K562 (cell line): ENCODE measurements at regions not wholly inside any gene's neighbourhood (a gene's known extent, or its start where the extent isn't known, plus 50 kb on each side); places are given as distances from the start of the nearest gene placed in this dataset.

Experiments used
- ATAC-seq: fragments of 200-7000 bp; cut with Tn5 transposase; 3 replicates; pipeline ENCODE4 v1.9.1; 2020; ENCODE audit warnings: moderate library complexity
- BruUV-seq: library from RNA; stranded (reverse); fragments of 400-500 nt; replicated peaks from 2 replicates; lab custom pipeline; 2021; lab: Mats Ljungman, UMichigan
- CTCF ChIA-PET: fragments of 300-600 bp; formaldehyde crosslinking; extraction: SDS; loops from one replicate; lab custom pipeline; 2021; ENCODE audit warnings: low intra/inter-chr PET ratio; lab: Yijun Ruan, JAX
- POLR2A ChIA-PET: fragments of 300-600, 350-650 bp; sonication (Branson Sonifier 250); formaldehyde crosslinking; extraction: SDS; loops from one replicate; lab custom pipeline; 2021; ENCODE audit warnings: antibody characterized with exemption, inconsistent platforms; lab: Yijun Ruan, JAX
- DNase-seq, 4 experiments: peaks; one replicate each; pipeline versions ENCODE4 v3.0.0 to v3.0.0-alpha.2; 2011 to 2018; ENCODE audit warnings: low spot score in 3 of 4, mixed read lengths in 3 of 4; ENCODE audit errors: extremely low read depth in 1 of 4
- FAIRE-seq: peaks from 2 replicates; lab custom pipeline; 2011; peaks lifted over from hg19 to GRCh38; lab: Jason Lieb, UNC
- H2AFZ ChIP-seq: 2 replicates; pipeline ENCODE4 v1.6.0; 2011; ENCODE audit warnings: low read depth, low read length, control low read depth, inconsistent platforms
- H3K27ac ChIP-seq: fragments of 200-600 bp; 3 replicates; pipeline ENCODE4 v1.8.0; 2011; ENCODE audit warnings: low read depth, mild to moderate bottlenecking, control low read depth, inconsistent platforms, low read length, moderate library complexity, mixed read lengths; ENCODE audit errors: extremely low read depth
- H3K27me3 ChIP-seq, 2 experiments: fragments of 300-600 bp in 1 of 2; 2 replicates in 1 of 2; 3 replicates in 1 of 2; pipeline versions ENCODE4 v1.6.0 to v1.8.0; 2011; ENCODE audit warnings: inconsistent platforms in 2 of 2, low read length in 2 of 2, mild to moderate bottlenecking in 1 of 2, mixed read lengths in 1 of 2, moderate library complexity in 1 of 2; ENCODE audit not compliant: control insufficient read depth in 2 of 2, insufficient read depth in 2 of 2
- H3K36me3 ChIP-seq: fragments of 300-600 bp; 3 replicates; pipeline ENCODE4 v1.8.0; 2011; ENCODE audit warnings: mild to moderate bottlenecking, low read length, inconsistent platforms; ENCODE audit not compliant: control insufficient read depth, insufficient read depth
- H3K4me1 ChIP-seq, 2 experiments: fragments of 200-600 bp in 1 of 2; replicated peaks in 1 of 2; 2 replicates in 1 of 2; 3 replicates in 1 of 2; pipeline versions ENCODE4 v1.5.1 to v1.8.0; 2011; ENCODE audit warnings: inconsistent platforms in 2 of 2, low read length in 2 of 2, mild to moderate bottlenecking in 1 of 2, mixed read lengths in 1 of 2, moderate library complexity in 1 of 2; ENCODE audit not compliant: control insufficient read depth in 2 of 2, insufficient read depth in 2 of 2
- H3K4me2 ChIP-seq: 2 replicates; pipeline ENCODE4 v1.6.1; 2011; ENCODE audit warnings: low read length, control low read depth, inconsistent platforms, mixed read lengths; ENCODE audit not compliant: insufficient read depth
- H3K4me3 ChIP-seq: fragments of 200-600 bp; sonication (generic), shearing (Covaris generic); 2 replicates; pipeline ENCODE4 v1.5.1; 2016; ENCODE audit warnings: control low read depth, inconsistent platforms
- H3K79me2 ChIP-seq: fragments of 200-600 bp; 3 replicates; pipeline ENCODE4 v1.8.0; 2011; ENCODE audit warnings: low read length, inconsistent platforms; ENCODE audit not compliant: control insufficient read depth, insufficient read depth
- H3K9ac ChIP-seq, 2 experiments: 2 replicates each; pipeline versions ENCODE4 v1.6.0 to v1.6.1; 2011; ENCODE audit warnings: low read depth in 2 of 2, low read length in 2 of 2, control low read depth in 1 of 2, inconsistent platforms in 1 of 2, mild to moderate bottlenecking in 1 of 2, mixed read lengths in 1 of 2; ENCODE audit not compliant: insufficient read depth in 1 of 2
- H3K9me1 ChIP-seq: one replicate; pipeline ENCODE4 v1.6.0; 2011; ENCODE audit warnings: inconsistent platforms, mild to moderate bottlenecking, low read length, moderate library complexity; ENCODE audit not compliant: control insufficient read depth, insufficient read depth
- H3K9me3 ChIP-seq: replicated peaks from 2 replicates; pipeline ENCODE4 v1.5.1; 2011; ENCODE audit warnings: low read depth, low read length, inconsistent platforms; ENCODE audit not compliant: control insufficient read depth, insufficient read depth
- H4K20me1 ChIP-seq: replicated peaks from 2 replicates; pipeline ENCODE4 v1.6.1; 2011; ENCODE audit warnings: low read length, inconsistent platforms, mixed read lengths; ENCODE audit not compliant: control insufficient read depth, insufficient read depth
- AFF4 ChIP-seq: sonication (generic); formaldehyde crosslinking; IDR thresholded peaks from 2 replicates; pipeline ENCODE4 v1.8.0; 2023; ENCODE audit warnings: mild to moderate bottlenecking, missing genetic modification reagents
- ATF7 ChIP-seq: fragments of 450-650 bp; IDR thresholded peaks from 2 replicates; pipeline ENCODE4 v1.7.1; 2014; ENCODE audit warnings: mild to moderate bottlenecking, moderate library complexity
- CBX1 ChIP-seq: sonication (generic); IDR thresholded peaks from 2 replicates; pipeline ENCODE4 v1.6.1; 2016; ENCODE audit warnings: antibody characterized with exemption, low read depth, mild to moderate bottlenecking
- E4F1 ChIP-seq: fragments of 250-450 bp; sonication (Bioruptor Pico); IDR thresholded peaks from 2 replicates; pipeline ENCODE4 v1.5.0; 2021; ENCODE audit warnings: mild to moderate bottlenecking, borderline replicate concordance
- EWSR1 ChIP-seq: fragments of 450-650 bp; IDR thresholded peaks from 2 replicates; pipeline ENCODE4 v1.6.1; 2018; ENCODE audit warnings: borderline replicate concordance, mild to moderate bottlenecking, low read depth, moderate library complexity; ENCODE audit not compliant: partially characterized antibody
- EZH2 ChIP-seq: IDR thresholded peaks from 2 replicates; pipeline ENCODE4 v1.6.1; 2012; ENCODE audit warnings: low read depth, mild to moderate bottlenecking, inconsistent platforms, low read length, borderline replicate concordance
- HDAC2 ChIP-seq: fragments of 450-650 bp; IDR thresholded peaks from 2 replicates; pipeline ENCODE4 v1.6.1; 2016; ENCODE audit warnings: mild to moderate bottlenecking
- LCOR ChIP-seq: sonication (generic); formaldehyde crosslinking; IDR thresholded peaks from 2 replicates; pipeline ENCODE4 v1.8.0; 2022; ENCODE audit warnings: mild to moderate bottlenecking, missing genetic modification reagents
- MXD1 ChIP-seq: fragments of 250-450 bp; sonication (Bioruptor Pico); IDR thresholded peaks from 2 replicates; pipeline ENCODE4 v1.8.0; 2021; ENCODE audit warnings: borderline replicate concordance, mild to moderate bottlenecking, moderate library complexity; ENCODE audit not compliant: poor library complexity, severe bottlenecking
- NUFIP1 ChIP-seq: fragments of 450-650 bp; IDR thresholded peaks from 2 replicates; pipeline ENCODE4 v1.6.1; 2018; ENCODE audit not compliant: partially characterized antibody
- RB1 ChIP-seq: fragments of 450-650 bp; IDR thresholded peaks from 2 replicates; pipeline ENCODE4 v1.6.1; 2017; ENCODE audit warnings: low read depth, mild to moderate bottlenecking
- SMAD2 ChIP-seq: fragments of 150-350 bp; IDR thresholded peaks from 2 replicates; pipeline ENCODE4 v1.6.1; 2014; ENCODE audit warnings: low read depth, mild to moderate bottlenecking, low read length
- SRSF7 ChIP-seq: fragments of 200-400 bp; formaldehyde crosslinking; optimal IDR thresholded peaks from 2 replicates; pipeline ENCODE3; 2017; ENCODE audit warnings: mild to moderate bottlenecking, low read depth, low read length
- STAG1 ChIP-seq: sonication (generic); formaldehyde crosslinking; IDR thresholded peaks from 2 replicates; pipeline ENCODE4 v1.5.0; 2020; ENCODE audit warnings: missing genetic modification reagents, borderline replicate concordance
- USF1 ChIP-seq: sonication (generic); formaldehyde crosslinking; IDR thresholded peaks from 2 replicates; pipeline ENCODE4 v1.9.0; 2022; ENCODE audit warnings: mild to moderate bottlenecking, missing genetic modification reagents
- ZNF253 ChIP-seq: fragments of 250-450 bp; sonication (Bioruptor Pico); conservative IDR thresholded peaks from 2 replicates; pipeline ENCODE4 v1.6.1; 2021; ENCODE audit warnings: mild to moderate bottlenecking
- ZNF551 ChIP-seq: fragments of 250-450 bp; sonication (Bioruptor Pico); IDR thresholded peaks from 2 replicates; pipeline ENCODE4 v1.5.0; 2021; ENCODE audit warnings: mild to moderate bottlenecking, moderate library complexity
- ZNF766 ChIP-seq: fragments of 200-800 bp; sonication (Bioruptor generic); conservative IDR thresholded peaks from 2 replicates; pipeline ENCODE4 v1.6.1; 2016; ENCODE audit warnings: missing genetic modification characterization, missing compliant biosample characterization
- WGBS: fragments of 100-300 bp; shearing (Covaris generic); methylation state at CpG from one replicate; pipeline ENCODE4 v1.1.6; 2016; ENCODE audit warnings: low coverage, mixed read lengths; ENCODE audit not compliant: insufficient coverage; ENCODE audit errors: missing lambda C conversion rate; 5-methylcytosine and 5-hydroxymethylcytosine counted together
- in situ Hi-C: fragments of 300-500 bp; cut with MboI; formaldehyde crosslinking; loops from 4 replicates; pipeline ENCODE4 v1.15.0; 2018; ENCODE audit warnings: inconsistent platforms, mixed read lengths
- intact Hi-C: fragments of 100-400 bp; cut with micrococcal nuclease; formaldehyde crosslinking; loops from 2 replicates; pipeline ENCODE4 v1.14.2; 2022

- H3K9me1 ChIP-seq = no peaks in the 10 kb centered on the region
- CTCF ChIA-PET = no interaction called here
- intact Hi-C loops = no loop called here
- in situ Hi-C loops = no loop called here
- no peaks in the 10 kb centered on the region for H3K4me1 ChIP-seq
- no peak overlapping the region for H3K4me3 ChIP-seq
- H4K20me1 ChIP-seq = no peaks in the 10 kb centered on the region
- no peaks in the 10 kb centered on the region for H3K36me3 ChIP-seq
- no peak overlapping the region for H3K9ac ChIP-seq
- no peak overlapping the region for H2AFZ ChIP-seq
- DNase-seq = no peak
- no peak for ATAC-seq
- no TSS peak for BruUV-seq
- WGBS = 0% methylated on average over 1 of the region's 1 CpG
- H3K27ac ChIP-seq = no peak overlapping the region
- H3K27me3 ChIP-seq = no peaks in the 10 kb centered on the region
- H3K4me2 ChIP-seq = no peak overlapping the region
- POLR2A ChIA-PET = no interaction called here
- H3K9me3 ChIP-seq = no peaks in the 10 kb centered on the region
- no peak for FAIRE-seq
- H3K79me2 ChIP-seq = no peaks in the 10 kb centered on the region
- no peak for TF ChIP-seq ZNF766 (CRISPR knock-in tag)
- TF ChIP-seq CBX1 = no peak
- TF ChIP-seq EWSR1 = no peak
- no peak for TF ChIP-seq RB1
- TF ChIP-seq ZNF253 (CRISPR knock-in tag) = no peak
- no peak for TF ChIP-seq HDAC2
- TF ChIP-seq NUFIP1 = no peak
- no peak for TF ChIP-seq SMAD2
- TF ChIP-seq MXD1 = no peak
- TF ChIP-seq ZNF551 (CRISPR knock-in tag) = no peak
- TF ChIP-seq AFF4 (CRISPR knock-in tag) = no peak
- TF ChIP-seq USF1 (CRISPR knock-in tag) = no peak
- TF ChIP-seq EZH2 = no peak
- no peak for TF ChIP-seq STAG1 (CRISPR knock-in tag)
- no peak for TF ChIP-seq ATF7
- no peak for TF ChIP-seq E4F1 (CRISPR knock-in tag)
- TF ChIP-seq LCOR (CRISPR knock-in tag) = no peak
- TF ChIP-seq SRSF7 = no peak
These were observed 289.9 kb upstream of the MMS22L start for GRCh38 chr6:97572943-97573342.
